PC-9 (cell line): ENCODE measurements at regions not wholly inside any gene's neighbourhood (a gene's known extent, or its start where the extent isn't known, plus 50 kb on each side); places are given as distances from the start of the nearest gene placed in this dataset.

Experiments
- BruUV-seq: library from RNA; stranded (reverse); fragments of 400-500 nt; replicated peaks from 2 replicates; lab custom pipeline; 2021; lab: Mats Ljungman, UMichigan
- CTCF ChIA-PET: fragments of 300-600 bp; sonication (Branson Sonifier 250); formaldehyde crosslinking; loops from one replicate; lab custom pipeline; 2022; ENCODE audit warnings: antibody characterized with exemption; lab: Charles Lee
- POLR2A ChIA-PET: fragments of 300-600 bp; sonication (Branson Sonifier 250); formaldehyde crosslinking; loops from one replicate; lab custom pipeline; 2022; ENCODE audit warnings: antibody characterized with exemption; ENCODE audit not compliant: unreplicated experiment; lab: Charles Lee
- DNase-seq, 2 experiments: peaks; one replicate each; pipeline versions ENCODE4 v3.0.0 to v3.0.0-alpha.2; 2015 to 2022; ENCODE audit warnings: mixed read lengths in 1 of 2
- H2AFZ ChIP-seq: fragments of 200-600 bp; sonication (generic); 2 replicates; pipeline ENCODE4 v1.8.1; 2017; ENCODE audit warnings: antibody characterized with exemption
- H3F3A ChIP-seq: fragments of 200-600 bp; sonication (generic); 2 replicates; pipeline ENCODE4 v1.8.1; 2017; ENCODE audit warnings: antibody characterized with exemption, mild to moderate bottlenecking, low read depth; ENCODE audit not compliant: insufficient read depth
- H3K27ac ChIP-seq: fragments of 200-600 bp; sonication (generic); 2 replicates; pipeline ENCODE4 v1.6.1; 2016; ENCODE audit warnings: mixed run types
- H3K27me3 ChIP-seq: fragments of 200-600 bp; sonication (generic); 2 replicates; pipeline ENCODE4 v1.6.1; 2016; ENCODE audit warnings: low read depth, mixed run types; ENCODE audit not compliant: insufficient read depth
- H3K36me3 ChIP-seq: fragments of 200-600 bp; sonication (generic); 2 replicates; pipeline ENCODE4 v1.6.1; 2016; ENCODE audit warnings: low read depth, mixed run types
- H3K4me1 ChIP-seq: fragments of 200-600 bp; sonication (generic); replicated peaks from 2 replicates; pipeline ENCODE4 v1.6.1; 2016; ENCODE audit warnings: mixed run types; ENCODE audit not compliant: insufficient read depth
- H3K4me2 ChIP-seq: fragments of 200-600 bp; sonication (generic); 2 replicates; pipeline ENCODE4 v1.6.1; 2017; ENCODE audit warnings: mixed run types
- H3K4me3 ChIP-seq: fragments of 200-600 bp; sonication (generic); 2 replicates; pipeline ENCODE4 v1.6.1; 2016; ENCODE audit warnings: mixed run types
- H3K79me2 ChIP-seq: fragments of 200-600 bp; sonication (generic); 2 replicates; pipeline ENCODE4 v1.6.1; 2017; ENCODE audit warnings: low read depth, mixed run types
- H3K9me2 ChIP-seq: fragments of 200-600 bp; sonication (generic); 2 replicates; pipeline ENCODE4 v1.8.1; 2017; ENCODE audit warnings: mild to moderate bottlenecking; ENCODE audit not compliant: insufficient read depth
- H3K9me3 ChIP-seq: fragments of 200-600 bp; sonication (generic); 2 replicates; pipeline ENCODE4 v1.8.1; 2016; ENCODE audit warnings: low read depth; ENCODE audit not compliant: insufficient read depth
- H4K20me1 ChIP-seq: fragments of 200-600 bp; sonication (generic); 2 replicates; pipeline ENCODE4 v1.8.1; 2017; ENCODE audit not compliant: insufficient read depth
- CTCF ChIP-seq: fragments of 200-600 bp; sonication (generic); conservative IDR thresholded peaks from 2 replicates; pipeline ENCODE4 v1.6.1; 2017; ENCODE audit warnings: mixed run types, antibody characterized with exemption, mild to moderate bottlenecking, moderate library complexity
- EZH2 ChIP-seq: fragments of 200-600 bp; sonication (generic); IDR thresholded peaks from 2 replicates; pipeline ENCODE4 v1.8.0; 2017; ENCODE audit warnings: antibody characterized with exemption, low read depth
- intact Hi-C: fragments of 100-400 bp; cut with micrococcal nuclease; formaldehyde crosslinking; loops from one replicate; pipeline ENCODE4 v1.10.0; 2022; ENCODE audit not compliant: unreplicated experiment

- ChIA-PET CTCF (no interaction called here), POLR2A (no interaction called here)
- TF ChIP-seq CTCF (no peak), EZH2 (no peak)
- H3K9me3 ChIP-seq, result no peaks in the 10 kb centered on the region
- no peaks in the 10 kb centered on the region for H3K27me3 ChIP-seq
- H3K4me3 ChIP-seq, result no peak overlapping the region
- no peaks in the 10 kb centered on the region for H3F3A ChIP-seq
- no peaks in the 10 kb centered on the region for H3K79me2 ChIP-seq
- H3K27ac ChIP-seq, result no peak overlapping the region
- no peaks in the 10 kb centered on the region; the same call in 1 of the 2 replicates for H3K9me2 ChIP-seq
- no peaks in the 10 kb centered on the region for H3K4me1 ChIP-seq
- H3K36me3 ChIP-seq, result no peaks in the 10 kb centered on the region
- intact Hi-C loops, result no loop called here
- no peak for DNase-seq
- no TSS peak for BruUV-seq
- no peaks in the 10 kb centered on the region for H4K20me1 ChIP-seq
- H2AFZ ChIP-seq, result no peak overlapping the region
- no peak overlapping the region for H3K4me2 ChIP-seq
Observed at GRCh38 chr9:106218854-106219253, 524.5 kb downstream of the TMEM38B start.

- no peaks in the 10 kb centered on the region for H3F3A ChIP-seq
- no peak overlapping the region for H3K4me2 ChIP-seq
- POLR2A ChIA-PET, result no interaction called here
- TF ChIP-seq EZH2, result no peak
- no peak for TF ChIP-seq CTCF
- H3K4me1 ChIP-seq, result no peaks in the 10 kb centered on the region
- no peaks in the 10 kb centered on the region for H3K27me3 ChIP-seq
- no peak for DNase-seq
- H3K79me2 ChIP-seq, result no peaks in the 10 kb centered on the region
- H2AFZ ChIP-seq, result no peak overlapping the region
- no peak overlapping the region for H3K27ac ChIP-seq
- BruUV-seq, result no TSS peak
- no peaks in the 10 kb centered on the region for H3K9me3 ChIP-seq
- H4K20me1 ChIP-seq, result no peaks in the 10 kb centered on the region
- no peaks in the 10 kb centered on the region for H3K36me3 ChIP-seq
- CTCF ChIA-PET, result no interaction called here
- intact Hi-C loops, result no loop called here
- no peaks in the 10 kb centered on the region; the same call in 1 of the 2 replicates for H3K9me2 ChIP-seq
- H3K4me3 ChIP-seq, result no peak overlapping the region
Observed at GRCh38 chr9:106220415-106220814, 526.1 kb downstream of the TMEM38B start.

- H2AFZ ChIP-seq, result no peak overlapping the region
- H4K20me1 ChIP-seq, result no peaks in the 10 kb centered on the region
- no peaks in the 10 kb centered on the region for H3K9me2 ChIP-seq
- H3K27me3 ChIP-seq, result no peaks in the 10 kb centered on the region; the same call in 1 of the 2 replicates
- no peaks in the 10 kb centered on the region for H3K4me1 ChIP-seq
- no peak overlapping the region for H3K27ac ChIP-seq
- no peaks in the 10 kb centered on the region for H3K36me3 ChIP-seq
- H3F3A ChIP-seq, result no peaks in the 10 kb centered on the region
- ChIA-PET CTCF (interaction anchor here (0.7 kb wide), 1 partner anchor 1070 kb away, joined by 11 read pairs; no protein-coding TSS in a partner anchor), POLR2A (no interaction called here)
- TF ChIP-seq CTCF (no peak), EZH2 (no peak)
- DNase-seq, result no peak
- H3K4me2 ChIP-seq, result no peak overlapping the region
- no TSS peak for BruUV-seq
- intact Hi-C loops, result no loop called here
- H3K79me2 ChIP-seq, result no peaks in the 10 kb centered on the region
- no peak overlapping the region for H3K4me3 ChIP-seq
- H3K9me3 ChIP-seq, result no peaks in the 10 kb centered on the region
Observed at GRCh38 chr9:106228861-106229260, 534.5 kb downstream of the TMEM38B start.
